Natural killer cell (primary cell): ENCODE measurements at regions not wholly inside any gene's neighbourhood (a gene's known extent, or its start where the extent isn't known, plus 50 kb on each side); places are given as distances from the start of the nearest gene placed in this dataset.

ENCODE experiments used
- ATAC-seq, 3 donors: fragments of 150-1000 bp in 2 of 3; fragments of 200-7000 bp in 1 of 3; cut with Tn5 transposase; 1 replicate in 1 of 3; 2 replicates in 2 of 3; pipeline ENCODE4 v1.10.0; 2021; ENCODE audit warnings: mild to moderate bottlenecking in 2 of 3, moderate library complexity in 2 of 3
- DNase-seq, 2 donors: peaks; one replicate each; pipeline versions ENCODE4 v3.0.0 to v3.0.0-alpha.2; 2013 to 2021; ENCODE audit warnings: mixed read lengths in 1 of 2
- H3K27ac ChIP-seq: one replicate; pipeline ENCODE4 v1.5.1; 2013; ENCODE audit warnings: mild to moderate bottlenecking, low read length
- H3K27me3 ChIP-seq: one replicate; pipeline ENCODE4 v1.6.1; 2013; ENCODE audit warnings: low read length; ENCODE audit not compliant: control insufficient read depth, insufficient read depth
- H3K36me3 ChIP-seq: one replicate; pipeline ENCODE4 v1.6.1; 2013; ENCODE audit warnings: low read length; ENCODE audit not compliant: control insufficient read depth, insufficient read depth
- H3K4me1 ChIP-seq: one replicate; pipeline ENCODE4 v1.6.1; 2013; ENCODE audit warnings: low read length; ENCODE audit not compliant: control insufficient read depth, insufficient read depth
- H3K4me3 ChIP-seq: one replicate; pipeline ENCODE4 v1.5.1; 2013; ENCODE audit warnings: low read length
- H3K9me3 ChIP-seq: one replicate; pipeline ENCODE4 v1.6.1; 2013; ENCODE audit warnings: low read length; ENCODE audit not compliant: control insufficient read depth, insufficient read depth
- H3K27ac Mint-ChIP-seq, 2 donors: one replicate each; pipeline ENCODE4 v1.8.0; 2022; ENCODE audit warnings: mild to moderate bottlenecking in 2 of 2, mixed read lengths in 2 of 2, moderate library complexity in 1 of 2
- H3K27me3 Mint-ChIP-seq, 2 donors: one replicate each; pipeline ENCODE4 v1.8.0; 2022; ENCODE audit warnings: low read depth in 2 of 2, mixed read lengths in 2 of 2
- H3K36me3 Mint-ChIP-seq: one replicate; pipeline ENCODE4 v1.8.0; 2022; ENCODE audit warnings: mixed read lengths
- H3K4me1 Mint-ChIP-seq, 2 donors: one replicate each; pipeline ENCODE4 v1.8.0; 2022; ENCODE audit warnings: mixed read lengths in 2 of 2
- H3K4me3 Mint-ChIP-seq: one replicate; pipeline ENCODE4 v1.8.0; 2022; ENCODE audit warnings: mild to moderate bottlenecking, moderate library complexity, mixed read lengths
- H3K9me3 Mint-ChIP-seq, 2 donors: one replicate each; pipeline ENCODE4 v1.8.0; 2022; ENCODE audit warnings: mixed read lengths in 2 of 2
- CTCF ChIP-seq: fragments of 200-600 bp; IDR thresholded peaks from one replicate; pipeline ENCODE4 v1.8.0; 2022; ENCODE audit warnings: antibody characterized with exemption
- WGBS: methylation state at CpG from one replicate; pipeline ENCODE4 v1.1.7; 2013; ENCODE audit warnings: missing lambda C conversion rate; ENCODE audit not compliant: insufficient coverage; 5-methylcytosine and 5-hydroxymethylcytosine counted together
- intact Hi-C: fragments of 100-400 bp; cut with micrococcal nuclease; formaldehyde crosslinking; loops from one replicate; pipeline ENCODE4 v1.14.2; 2022

GRCh38 chr15:39132954-39133600 lies 447.8 kb upstream of the THBS1 start:
- H3K4me3 ChIP-seq, result no peak overlapping the region
- H3K36me3 Mint-ChIP-seq, result no peaks in the 10 kb centered on the region
- H3K27ac ChIP-seq, result no peak overlapping the region
- peaks cover 0 to 16% of the 10 kb centered on the region in 2 donors for H3K27me3 Mint-ChIP-seq
- ATAC-seq, result no peak
- H3K4me3 Mint-ChIP-seq, result no peak overlapping the region
- DNase-seq, result no peak
- no peaks in the 10 kb centered on the region for H3K4me1 ChIP-seq
- H3K36me3 ChIP-seq, result no peaks in the 10 kb centered on the region
- no peaks in the 10 kb centered on the region for H3K4me1 Mint-ChIP-seq
- intact Hi-C loops, result no loop called here
- 48% methylated on average over 2 of the region's 2 CpGs for WGBS
- no peaks in the 10 kb centered on the region for H3K9me3 ChIP-seq
- TF ChIP-seq CTCF, result no peak
- no peak overlapping the region for H3K27ac Mint-ChIP-seq
- H3K9me3 Mint-ChIP-seq, result no peaks in the 10 kb centered on the region
- no peaks in the 10 kb centered on the region for H3K27me3 ChIP-seq

- no peak for ATAC-seq
Observed at GRCh38 chr15:39134282-39134681, 446.6 kb upstream of the THBS1 start.

GRCh38 chr15:39135989-39136388 lies 444.9 kb upstream of the THBS1 start:
- Mint-ChIP-seq H3K27me3 (peaks cover 0 to 15% of the 10 kb centered on the region in 2 donors), H3K4me1 (no peaks in the 10 kb centered on the region), H3K36me3 (no peaks in the 10 kb centered on the region), H3K9me3 (no peaks in the 10 kb centered on the region), H3K27ac (no peak overlapping the region), H3K4me3 (no peak overlapping the region)
- no peaks in the 10 kb centered on the region for H3K4me1 ChIP-seq
- H3K27me3 ChIP-seq, result no peaks in the 10 kb centered on the region
- WGBS, result 85% methylated on average over 5 of the region's 7 CpGs
- H3K4me3 ChIP-seq, result no peak overlapping the region
- intact Hi-C loops, result no loop called here
- no peak overlapping the region for H3K27ac ChIP-seq
- TF ChIP-seq CTCF, result no peak
- H3K9me3 ChIP-seq, result no peaks in the 10 kb centered on the region
- no peaks in the 10 kb centered on the region for H3K36me3 ChIP-seq
- ATAC-seq (no peak), DNase-seq (no peak)

More at GRCh38 chr15:39134282-39134681, 446.6 kb upstream of the THBS1 start:
- Mint-ChIP-seq H3K4me1 (no peaks in the 10 kb centered on the region), H3K27me3 (peaks cover 0 to 16% of the 10 kb centered on the region in 2 donors), H3K27ac (no peak overlapping the region), H3K4me3 (no peak overlapping the region), H3K36me3 (no peaks in the 10 kb centered on the region), H3K9me3 (no peaks in the 10 kb centered on the region)
- TF ChIP-seq CTCF, result no peak
- no peaks in the 10 kb centered on the region for H3K4me1 ChIP-seq
- no peak overlapping the region for H3K27ac ChIP-seq
- no peak for DNase-seq
- no peak overlapping the region for H3K4me3 ChIP-seq
- H3K36me3 ChIP-seq, result no peaks in the 10 kb centered on the region
- no peaks in the 10 kb centered on the region for H3K9me3 ChIP-seq
- intact Hi-C loops, result no loop called here
- WGBS, result 86% methylated on average over 1 of the region's 1 CpG
- no peaks in the 10 kb centered on the region for H3K27me3 ChIP-seq

- no peaks in the 10 kb centered on the region for H3K9me3 ChIP-seq
- ATAC-seq (no peak), DNase-seq (no peak)
- no peaks in the 10 kb centered on the region for H3K36me3 ChIP-seq
- no peak overlapping the region for H3K4me3 ChIP-seq
- TF ChIP-seq CTCF, result no peak
- intact Hi-C loops, result no loop called here
- H3K27me3 ChIP-seq, result no peaks in the 10 kb centered on the region
- Mint-ChIP-seq H3K4me1 (no peaks in the 10 kb centered on the region), H3K27me3 (peaks cover 0 to 8% of the 10 kb centered on the region in 2 donors), H3K36me3 (no peaks in the 10 kb centered on the region), H3K27ac (no peak overlapping the region), H3K9me3 (no peaks in the 10 kb centered on the region), H3K4me3 (no peak overlapping the region)
- H3K4me1 ChIP-seq, result no peaks in the 10 kb centered on the region
- WGBS, result 22% methylated on average over 1 of the region's 2 CpGs
- no peak overlapping the region for H3K27ac ChIP-seq
Observed at GRCh38 chr15:39139431-39140059, 441.3 kb upstream of the THBS1 start.
